ENCODE measurements at regions not wholly inside any gene's neighbourhood (a gene's known extent, or its start where the extent isn't known, plus 50 kb on each side); places are given as distances from the start of the nearest gene placed in this dataset.

GRCh38 chr14:104384776-104385071, 194.8 kb upstream of the C14orf180 start:
- Histone ChIP-seq H3K27me3 (ENCODE audit: control insufficient read depth, insufficient read depth, low read length) (peaks cover 1% of the 10 kb centered on the region), H3K27ac (ENCODE audit: low read depth, low read length) (no peak overlapping the region), H3K4me1 (ENCODE audit: control insufficient read depth, insufficient read depth, low read length) (no peaks in the 10 kb centered on the region), H3K36me3 (ENCODE audit: control insufficient read depth, insufficient read depth, low read length) (no peaks in the 10 kb centered on the region), H3K4me3 (ENCODE audit: low read length) (no peak overlapping the region), H3K9ac (ENCODE audit: low read length) (no peak overlapping the region)

GRCh38 chr14:104385111-104385510, 194.5 kb upstream of the C14orf180 start:
- peaks cover 1% of the 10 kb centered on the region for H3K27me3 ChIP-seq (ENCODE audit: control insufficient read depth, insufficient read depth, low read length)
- H3K4me1 ChIP-seq (ENCODE audit: control insufficient read depth, insufficient read depth, low read length): no peaks in the 10 kb centered on the region
- no peak overlapping the region for H3K27ac ChIP-seq (ENCODE audit: low read depth, low read length)
- H3K9ac ChIP-seq (ENCODE audit: low read length): no peak overlapping the region
- H3K36me3 ChIP-seq (ENCODE audit: control insufficient read depth, insufficient read depth, low read length): no peaks in the 10 kb centered on the region
- H3K4me3 ChIP-seq (ENCODE audit: low read length): no peak overlapping the region

GRCh38 chr14:104385531-104386101, 193.9 kb upstream of the C14orf180 start:
- no peak overlapping the region for H3K27ac ChIP-seq (ENCODE audit: low read depth, low read length)
- no peak overlapping the region for H3K4me3 ChIP-seq (ENCODE audit: low read length)
- peaks cover 1% of the 10 kb centered on the region for H3K27me3 ChIP-seq (ENCODE audit: control insufficient read depth, insufficient read depth, low read length)
- no peak overlapping the region for H3K9ac ChIP-seq (ENCODE audit: low read length)
- H3K36me3 ChIP-seq (ENCODE audit: control insufficient read depth, insufficient read depth, low read length): no peaks in the 10 kb centered on the region
- no peaks in the 10 kb centered on the region for H3K4me1 ChIP-seq (ENCODE audit: control insufficient read depth, insufficient read depth, low read length)

- Histone ChIP-seq H3K4me1 (ENCODE audit: control insufficient read depth, insufficient read depth, low read length) (no peaks in the 10 kb centered on the region), H3K27ac (ENCODE audit: low read depth, low read length) (no peak overlapping the region), H3K9ac (ENCODE audit: low read length) (no peak overlapping the region), H3K4me3 (ENCODE audit: low read length) (no peak overlapping the region), H3K36me3 (ENCODE audit: control insufficient read depth, insufficient read depth, low read length) (no peaks in the 10 kb centered on the region), H3K27me3 (ENCODE audit: control insufficient read depth, insufficient read depth, low read length) (peaks cover 1% of the 10 kb centered on the region)
These were observed 193.3 kb upstream of the C14orf180 start for GRCh38 chr14:104386151-104386841.

- Histone ChIP-seq H3K27ac (ENCODE audit: low read depth, low read length) (no peak overlapping the region), H3K4me3 (ENCODE audit: low read length) (no peak overlapping the region), H3K27me3 (ENCODE audit: control insufficient read depth, insufficient read depth, low read length) (peaks cover 1% of the 10 kb centered on the region), H3K9ac (ENCODE audit: low read length) (no peak overlapping the region), H3K4me1 (ENCODE audit: control insufficient read depth, insufficient read depth, low read length) (no peaks in the 10 kb centered on the region), H3K36me3 (ENCODE audit: control insufficient read depth, insufficient read depth, low read length) (no peaks in the 10 kb centered on the region)
These were observed 192.2 kb upstream of the C14orf180 start for GRCh38 chr14:104387022-104388010.

- Histone ChIP-seq H3K9ac (ENCODE audit: low read length) (no peak overlapping the region), H3K36me3 (ENCODE audit: control insufficient read depth, insufficient read depth, low read length) (no peaks in the 10 kb centered on the region), H3K27me3 (ENCODE audit: control insufficient read depth, insufficient read depth, low read length) (peaks cover 1% of the 10 kb centered on the region), H3K27ac (ENCODE audit: low read depth, low read length) (no peak overlapping the region), H3K4me1 (ENCODE audit: control insufficient read depth, insufficient read depth, low read length) (no peaks in the 10 kb centered on the region), H3K4me3 (ENCODE audit: low read length) (no peak overlapping the region)
These were observed 191.5 kb upstream of the C14orf180 start for GRCh38 chr14:104388011-104388521.

- Histone ChIP-seq H3K27ac (ENCODE audit: low read depth, low read length) (no peak overlapping the region), H3K9ac (ENCODE audit: low read length) (no peak overlapping the region), H3K4me1 (ENCODE audit: control insufficient read depth, insufficient read depth, low read length) (no peaks in the 10 kb centered on the region), H3K27me3 (ENCODE audit: control insufficient read depth, insufficient read depth, low read length) (peaks cover 1% of the 10 kb centered on the region), H3K4me3 (ENCODE audit: low read length) (no peak overlapping the region), H3K36me3 (ENCODE audit: control insufficient read depth, insufficient read depth, low read length) (no peaks in the 10 kb centered on the region)
These were observed 190.8 kb upstream of the C14orf180 start for GRCh38 chr14:104388541-104389325.

GRCh38 chr14:104389326-104390220, 190.0 kb upstream of the C14orf180 start:
- no peaks in the 10 kb centered on the region for H3K4me1 ChIP-seq (ENCODE audit: control insufficient read depth, insufficient read depth, low read length)
- H3K9ac ChIP-seq (ENCODE audit: low read length): no peak overlapping the region
- H3K27me3 ChIP-seq (ENCODE audit: control insufficient read depth, insufficient read depth, low read length): peaks cover under 1% of the 10 kb centered on the region
- no peak overlapping the region for H3K4me3 ChIP-seq (ENCODE audit: low read length)
- H3K36me3 ChIP-seq (ENCODE audit: control insufficient read depth, insufficient read depth, low read length): no peaks in the 10 kb centered on the region
- H3K27ac ChIP-seq (ENCODE audit: low read depth, low read length): no peak overlapping the region

GRCh38 chr14:104390221-104390931, 189.2 kb upstream of the C14orf180 start:
- no peak overlapping the region for H3K9ac ChIP-seq (ENCODE audit: low read length)
- H3K27me3 ChIP-seq (ENCODE audit: control insufficient read depth, insufficient read depth, low read length): no peaks in the 10 kb centered on the region
- no peaks in the 10 kb centered on the region for H3K36me3 ChIP-seq (ENCODE audit: control insufficient read depth, insufficient read depth, low read length)
- no peak overlapping the region for H3K4me3 ChIP-seq (ENCODE audit: low read length)
- no peak overlapping the region for H3K27ac ChIP-seq (ENCODE audit: low read depth, low read length)
- H3K4me1 ChIP-seq (ENCODE audit: control insufficient read depth, insufficient read depth, low read length): no peaks in the 10 kb centered on the region

- no peak overlapping the region for H3K27ac ChIP-seq (ENCODE audit: low read depth, low read length)
- no peaks in the 10 kb centered on the region for H3K4me1 ChIP-seq (ENCODE audit: control insufficient read depth, insufficient read depth, low read length)
- H3K36me3 ChIP-seq (ENCODE audit: control insufficient read depth, insufficient read depth, low read length): no peaks in the 10 kb centered on the region
- H3K27me3 ChIP-seq (ENCODE audit: control insufficient read depth, insufficient read depth, low read length): no peaks in the 10 kb centered on the region
- no peak overlapping the region for H3K4me3 ChIP-seq (ENCODE audit: low read length)
- no peak overlapping the region for H3K9ac ChIP-seq (ENCODE audit: low read length)
These were observed 188.3 kb upstream of the C14orf180 start for GRCh38 chr14:104390941-104391901.

All from rectal smooth muscle tissue (tissue), 1 donor.